ENCODE measurements at regions not wholly inside any gene's neighbourhood (a gene's known extent, or its start where the extent isn't known, plus 50 kb on each side); places are given as distances from the start of the nearest gene placed in this dataset.

DNA sequence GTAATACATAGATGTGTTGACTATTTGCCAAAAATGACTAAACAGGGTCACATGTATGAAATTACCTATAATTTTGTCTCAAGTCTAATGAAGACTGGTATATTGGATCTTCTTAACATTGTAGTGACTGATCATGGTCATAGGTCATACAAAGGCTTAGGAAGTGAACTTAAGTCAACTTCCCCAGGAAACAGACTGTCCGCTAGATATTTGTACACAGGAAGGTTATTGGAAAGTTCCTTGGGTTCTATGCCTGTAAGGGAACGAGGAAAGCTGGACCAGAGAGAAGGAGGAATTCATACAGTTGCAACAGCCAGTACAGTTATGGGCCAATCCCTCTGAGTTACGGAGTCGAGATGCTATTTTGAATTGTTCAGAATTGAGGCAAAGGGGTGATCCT lies 462.0 kb upstream of the THRB start:
- ATAC-seq (no peak), DNase-seq (no peak)
- TF ChIP-seq, protein P1, sequence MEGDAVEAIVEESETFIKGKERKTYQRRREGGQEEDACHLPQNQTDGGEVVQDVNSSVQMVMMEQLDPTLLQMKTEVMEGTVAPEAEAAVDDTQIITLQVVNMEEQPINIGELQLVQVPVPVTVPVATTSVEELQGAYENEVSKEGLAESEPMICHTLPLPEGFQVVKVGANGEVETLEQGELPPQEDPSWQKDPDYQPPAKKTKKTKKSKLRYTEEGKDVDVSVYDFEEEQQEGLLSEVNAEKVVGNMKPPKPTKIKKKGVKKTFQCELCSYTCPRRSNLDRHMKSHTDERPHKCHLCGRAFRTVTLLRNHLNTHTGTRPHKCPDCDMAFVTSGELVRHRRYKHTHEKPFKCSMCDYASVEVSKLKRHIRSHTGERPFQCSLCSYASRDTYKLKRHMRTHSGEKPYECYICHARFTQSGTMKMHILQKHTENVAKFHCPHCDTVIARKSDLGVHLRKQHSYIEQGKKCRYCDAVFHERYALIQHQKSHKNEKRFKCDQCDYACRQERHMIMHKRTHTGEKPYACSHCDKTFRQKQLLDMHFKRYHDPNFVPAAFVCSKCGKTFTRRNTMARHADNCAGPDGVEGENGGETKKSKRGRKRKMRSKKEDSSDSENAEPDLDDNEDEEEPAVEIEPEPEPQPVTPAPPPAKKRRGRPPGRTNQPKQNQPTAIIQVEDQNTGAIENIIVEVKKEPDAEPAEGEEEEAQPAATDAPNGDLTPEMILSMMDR (IDR thresholded peaks at IDR 0.05): no peak
- Mint-ChIP-seq H3K27ac (no peak overlapping the region), H3K9me3 (no peaks in the 10 kb centered on the region), H3K27me3 (no peaks in the 10 kb centered on the region), H3K4me3 (no peak overlapping the region), H3K4me1 (ENCODE audit: low read depth) (no peaks in the 10 kb centered on the region), H3K36me3 (ENCODE audit: low read depth) (no peaks in the 10 kb centered on the region)
- intact Hi-C loops (cut with micrococcal nuclease): no loop called here
- ChIA-PET POLR2A (no interaction called here), CTCF (no interaction called here)

DNA sequence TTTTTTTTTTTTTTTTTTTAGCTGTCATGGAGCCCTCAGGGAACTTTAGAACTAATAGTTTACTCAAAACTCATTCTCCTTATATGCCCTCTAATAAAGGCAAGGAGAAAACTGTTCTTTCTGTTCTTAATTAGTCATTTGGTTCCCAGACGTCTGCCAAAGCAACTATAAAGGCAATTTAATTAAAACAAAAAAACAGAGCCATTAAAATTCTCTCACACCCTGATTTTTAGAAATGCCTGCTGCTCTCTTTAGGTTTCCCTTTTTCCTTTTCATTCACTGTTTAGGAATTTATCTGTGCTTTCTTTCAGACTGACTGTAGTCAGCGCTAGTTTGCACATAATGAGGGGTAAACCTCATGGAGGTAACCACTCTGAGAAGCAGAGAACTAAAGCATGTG lies 463.6 kb upstream of the THRB start:
- POLR2A ChIA-PET: no interaction called here
- Mint-ChIP-seq H3K27ac (no peak overlapping the region), H3K27me3 (no peaks in the 10 kb centered on the region)

DNA sequence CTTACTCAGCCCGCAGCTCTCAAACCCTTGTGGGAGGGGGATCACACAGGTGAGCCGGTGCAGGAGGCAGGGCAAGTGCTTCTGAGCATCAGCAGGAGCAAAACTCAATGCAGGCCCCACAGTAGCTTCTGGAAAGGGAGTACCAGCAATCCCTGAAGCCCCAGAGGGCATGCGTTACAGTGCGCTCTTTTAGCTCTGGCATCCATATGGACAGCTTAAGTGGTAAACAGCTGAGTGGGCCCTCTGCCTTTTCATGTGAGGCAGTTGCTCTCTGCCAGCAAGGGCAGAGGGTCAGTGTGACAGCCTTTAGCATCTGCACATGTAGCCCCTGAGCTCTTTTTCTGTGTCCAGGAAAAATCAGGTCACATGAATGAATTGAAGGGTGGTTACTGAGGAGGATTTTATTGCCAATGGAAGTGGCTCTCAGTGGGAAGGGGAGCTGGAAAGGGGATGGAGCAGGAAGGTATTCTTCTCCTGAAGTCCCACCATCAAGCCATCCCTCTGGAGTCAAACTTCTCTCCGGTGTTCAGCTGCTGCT lies 464.3 kb upstream of the THRB start:
- CTCF ChIA-PET: no interaction called here
- no peaks in the 10 kb centered on the region for H3K9me3 Mint-ChIP-seq
- H3K36me3 Mint-ChIP-seq (ENCODE audit: low read depth): no peaks in the 10 kb centered on the region
- no peak for DNase-seq
- intact Hi-C loops (cut with micrococcal nuclease): no loop called here
- no peaks in the 10 kb centered on the region for H3K27me3 Mint-ChIP-seq
- no peak overlapping the region for H3K27ac Mint-ChIP-seq
- no peak for ATAC-seq
- H3K4me1 Mint-ChIP-seq (ENCODE audit: low read depth): no peaks in the 10 kb centered on the region
- POLR2A ChIA-PET: no interaction called here
- TF ChIP-seq, protein P1 (IDR thresholded peaks at IDR 0.05): no peak
- no peak overlapping the region for H3K4me3 Mint-ChIP-seq

More for the DNA sequence above, 463.6 kb upstream of the THRB start:
- Mint-ChIP-seq H3K36me3 (ENCODE audit: low read depth) (no peaks in the 10 kb centered on the region), H3K9me3 (no peaks in the 10 kb centered on the region), H3K4me3 (no peak overlapping the region), H3K4me1 (ENCODE audit: low read depth) (no peaks in the 10 kb centered on the region)
- TF ChIP-seq, protein P1 (IDR thresholded peaks at IDR 0.05): no peak
- CTCF ChIA-PET: no interaction called here
- DNase-seq (no peak), ATAC-seq (no peak)
- intact Hi-C loops (cut with micrococcal nuclease): no loop called here

DNA sequence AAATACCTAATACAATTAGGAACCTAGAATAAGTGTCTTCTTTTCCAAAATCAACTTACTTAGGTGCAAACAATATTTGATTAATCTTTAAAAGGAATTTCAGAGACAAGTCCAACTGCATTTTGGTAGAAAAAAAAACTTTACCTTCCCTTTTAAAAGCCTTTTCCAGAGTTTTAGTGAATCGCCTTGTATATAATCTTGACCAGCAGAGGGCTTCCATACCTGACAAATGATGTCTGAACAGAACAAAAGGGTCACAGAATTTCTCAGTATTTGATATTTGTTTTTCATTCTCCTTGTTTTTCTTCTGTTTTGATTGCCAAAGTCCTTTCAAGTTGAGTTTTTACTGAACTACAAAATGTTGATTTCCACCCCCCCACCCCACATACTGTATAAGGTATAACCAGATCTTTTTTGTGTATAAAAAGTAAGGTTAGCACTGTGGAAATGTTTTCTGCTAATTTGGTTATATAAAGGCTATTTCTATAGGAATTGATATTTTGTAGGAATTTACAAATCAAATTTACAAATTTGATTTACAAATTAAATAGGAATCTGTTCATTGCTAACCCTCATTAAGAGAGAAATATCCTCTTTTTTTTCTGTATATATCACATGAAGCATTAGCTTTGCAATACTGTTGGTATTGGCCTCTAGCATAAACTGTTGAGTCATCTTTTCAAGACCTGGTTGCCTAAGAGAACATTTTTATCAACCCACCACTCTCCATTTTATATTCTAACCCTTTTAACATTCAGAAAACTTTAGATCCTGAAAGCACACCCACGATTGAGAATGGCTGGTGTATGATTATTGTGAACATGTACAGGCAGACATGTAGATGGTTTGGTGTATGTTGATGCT lies 464.1 kb upstream of the RARB start:
- H3K36me3 Mint-ChIP-seq (ENCODE audit: low read depth): no peaks in the 10 kb centered on the region
- no peak overlapping the region for H3K4me3 Mint-ChIP-seq
- H3K4me1 Mint-ChIP-seq (ENCODE audit: low read depth): no peaks in the 10 kb centered on the region
- H3K9me3 Mint-ChIP-seq: no peaks in the 10 kb centered on the region
- POLR2A ChIA-PET: no interaction called here
- intact Hi-C loops (cut with micrococcal nuclease): no loop called here
- ATAC-seq: no peak
- DNase-seq: no peak
- CTCF ChIA-PET: no interaction called here
- TF ChIP-seq, protein P1 (IDR thresholded peaks at IDR 0.05): no peak
- no peak overlapping the region for H3K27ac Mint-ChIP-seq
- H3K27me3 Mint-ChIP-seq: no peaks in the 10 kb centered on the region

DNA sequence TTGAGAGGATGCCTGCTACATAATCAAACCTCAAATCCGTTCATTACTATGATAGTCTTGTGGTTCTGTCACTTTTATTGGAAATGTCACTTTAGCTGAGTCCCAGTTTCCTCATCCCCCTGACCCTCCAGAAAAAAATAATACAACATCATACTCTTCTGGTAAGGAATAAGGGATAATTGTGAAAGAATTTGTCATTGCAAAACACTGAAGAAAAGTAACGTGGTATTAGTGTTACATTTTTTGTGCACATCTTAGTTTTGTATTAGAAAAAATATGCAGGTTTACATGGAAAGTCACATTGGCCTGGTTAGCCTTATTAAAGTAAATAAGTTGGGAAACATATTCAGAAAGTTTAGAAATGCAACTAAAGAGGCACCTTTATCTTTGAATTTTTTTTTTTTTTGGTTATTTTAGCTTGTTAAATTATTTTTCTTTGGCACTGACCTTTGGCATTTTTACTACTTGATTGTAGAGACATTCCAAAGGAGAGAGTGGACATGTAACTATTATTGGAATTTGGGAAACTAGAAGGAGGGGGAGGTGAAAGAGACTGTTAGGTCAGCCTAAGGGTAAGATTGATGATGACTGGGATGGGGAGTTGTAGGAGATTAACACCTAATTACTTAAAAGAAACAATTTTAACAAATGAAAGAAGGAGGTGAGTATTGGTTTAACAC lies 462.2 kb upstream of the RARB start:
- H3K27me3 Mint-ChIP-seq: no peaks in the 10 kb centered on the region
- CTCF ChIA-PET: no interaction called here
- no peaks in the 10 kb centered on the region for H3K9me3 Mint-ChIP-seq
- H3K4me1 Mint-ChIP-seq (ENCODE audit: low read depth): no peaks in the 10 kb centered on the region
- POLR2A ChIA-PET: no interaction called here
- no peaks in the 10 kb centered on the region for H3K36me3 Mint-ChIP-seq (ENCODE audit: low read depth)
- ATAC-seq: no peak
- intact Hi-C loops (cut with micrococcal nuclease): no loop called here
- no peak for DNase-seq
- H3K27ac Mint-ChIP-seq: no peak overlapping the region
- no peak overlapping the region for H3K4me3 Mint-ChIP-seq
- TF ChIP-seq, protein P1 (IDR thresholded peaks at IDR 0.05): no peak

All from activated CD8-positive, alpha-beta T cell treated with anti-CD3 and anti-CD28 coated beads for 36 hours (primary cell).